H1 (cell line): ENCODE measurements at regions not wholly inside any gene's neighbourhood (a gene's known extent, or its start where the extent isn't known, plus 50 kb on each side); places are given as distances from the start of the nearest gene placed in this dataset.

Experiments
- CTCF ChIA-PET: fragments of 300-600 bp; sonication (Branson Sonifier 250); formaldehyde crosslinking; loops from one replicate; lab custom pipeline; 2021; ENCODE audit not compliant: partially characterized antibody; lab: Charles Lee
- POLR2A ChIA-PET: fragments of 300-600 bp; sonication (Branson Sonifier 250); formaldehyde crosslinking; loops from one replicate; lab custom pipeline; 2021; ENCODE audit warnings: inconsistent platforms; ENCODE audit not compliant: partially characterized antibody; lab: Charles Lee
- DNase-seq, 2 experiments: peaks; one replicate each; pipeline versions ENCODE4 v3.0.0 to v3.0.0-alpha.2; 2010 to 2022; ENCODE audit warnings: low spot score in 2 of 2, low read depth in 1 of 2, mixed read lengths in 1 of 2
- FAIRE-seq: peaks from 2 replicates; lab custom pipeline; 2011; peaks lifted over from hg19 to GRCh38; lab: Jason Lieb, UNC
- H2AFZ ChIP-seq: 2 replicates; pipeline ENCODE4 v1.8.1; 2012; ENCODE audit warnings: low read length, inconsistent platforms
- H2AK5ac ChIP-seq: 2 replicates; pipeline ENCODE4 v1.6.1; 2013; ENCODE audit warnings: low read depth, low read length
- H2BK120ac ChIP-seq: replicated peaks from 2 replicates; pipeline ENCODE3; 2013; ENCODE audit warnings: low read depth, low read length, inconsistent platforms
- H2BK12ac ChIP-seq: 2 replicates; pipeline ENCODE4 v1.6.1; 2013; ENCODE audit warnings: low read depth, low read length
- H2BK15ac ChIP-seq: 2 replicates; pipeline ENCODE4 v1.6.1; 2013; ENCODE audit warnings: low read length
- H2BK20ac ChIP-seq: 2 replicates; pipeline ENCODE4 v1.6.1; 2013; ENCODE audit warnings: low read length
- H2BK5ac ChIP-seq: 2 replicates; pipeline ENCODE4 v1.6.1; 2013; ENCODE audit warnings: low read depth, low read length
- H3K14ac ChIP-seq: 2 replicates; pipeline ENCODE4 v1.6.1; 2013; ENCODE audit warnings: inconsistent platforms; ENCODE audit not compliant: insufficient read length
- H3K18ac ChIP-seq: 2 replicates; pipeline ENCODE4 v1.6.1; 2013; ENCODE audit warnings: low read length; ENCODE audit errors: extremely low read depth
- H3K23ac ChIP-seq: 2 replicates; pipeline ENCODE4 v1.6.1; 2013; ENCODE audit warnings: inconsistent platforms; ENCODE audit not compliant: insufficient read length
- H3K23me2 ChIP-seq: 2 replicates; pipeline ENCODE4 v1.6.1; 2013; ENCODE audit warnings: low read depth, low read length
- H3K27ac ChIP-seq: 2 replicates; pipeline ENCODE4 v1.6.1; 2011; ENCODE audit warnings: low read depth, low read length, inconsistent platforms
- H3K27me3 ChIP-seq, 4 experiments: replicated peaks in 1 of 4; 1 replicate in 1 of 4; 2 replicates in 3 of 4; pipeline versions ENCODE4 v1.6.1 to v1.8.1; 2011 to 2013; ENCODE audit warnings: low read length in 3 of 4, mild to moderate bottlenecking in 3 of 4, inconsistent platforms in 2 of 4, mixed read lengths in 2 of 4, moderate library complexity in 1 of 4; ENCODE audit not compliant: control insufficient read depth in 3 of 4, insufficient read depth in 3 of 4; ENCODE audit errors: extremely low read depth in 1 of 4
- H3K36me3 ChIP-seq, 4 experiments: 2 replicates each; pipeline versions ENCODE4 v1.6.1 to v1.8.1; 2011 to 2013; ENCODE audit warnings: mild to moderate bottlenecking in 4 of 4, low read length in 3 of 4, moderate library complexity in 2 of 4, control low read depth in 1 of 4, inconsistent platforms in 1 of 4; ENCODE audit not compliant: insufficient read depth in 4 of 4, control insufficient read depth in 2 of 4
- H3K4ac ChIP-seq: replicated peaks from 2 replicates; pipeline ENCODE3; 2013; ENCODE audit warnings: low read length, low read depth, mixed read lengths, inconsistent platforms; ENCODE audit not compliant: insufficient read length
- H3K4me1 ChIP-seq, 4 experiments: replicated peaks in 1 of 4; 1 replicate in 1 of 4; 2 replicates in 3 of 4; pipeline versions ENCODE4 v1.6.1 to v1.8.1; 2011 to 2013; ENCODE audit warnings: low read length in 3 of 4, inconsistent platforms in 2 of 4, mixed read lengths in 1 of 4; ENCODE audit not compliant: insufficient read depth in 4 of 4, control insufficient read depth in 3 of 4
- H3K4me2 ChIP-seq, 2 experiments: 2 replicates each; pipeline versions ENCODE4 v1.6.1 to v1.8.1; 2011 to 2013; ENCODE audit warnings: low read depth in 2 of 2, low read length in 2 of 2, control low read depth in 1 of 2, inconsistent platforms in 1 of 2, mild to moderate bottlenecking in 1 of 2; ENCODE audit not compliant: insufficient read depth in 1 of 2
- H3K4me3 ChIP-seq, 4 experiments: fragments of 200-600, 300-600 bp in 1 of 4; sonication (generic), shearing (Covaris generic), sonication (Bioruptor Twin) in 1 of 4; 2 replicates each; pipeline versions ENCODE4 v1.5.1 to v1.8.1; 2011 to 2016; ENCODE audit warnings: low read length in 4 of 4, low read depth in 3 of 4, control low read depth in 2 of 4, inconsistent platforms in 2 of 4, mild to moderate bottlenecking in 2 of 4, mixed read lengths in 1 of 4, moderate library complexity in 1 of 4; ENCODE audit not compliant: insufficient read depth in 2 of 4; ENCODE audit errors: extremely low read depth in 1 of 4
- H3K56ac ChIP-seq: replicated peaks from 2 replicates; pipeline ENCODE3; 2013; ENCODE audit warnings: low read depth, mild to moderate bottlenecking, mixed read lengths, low read length, inconsistent platforms; ENCODE audit not compliant: insufficient read length
- H3K79me1 ChIP-seq: 2 replicates; pipeline ENCODE4 v1.6.1; 2013; ENCODE audit warnings: low read depth, low read length, control low read depth
- H3K79me2 ChIP-seq, 2 experiments: 2 replicates each; pipeline versions ENCODE4 v1.6.1 to v1.8.1; 2012 to 2013; ENCODE audit warnings: low read length in 2 of 2, mild to moderate bottlenecking in 2 of 2, inconsistent platforms in 1 of 2; ENCODE audit not compliant: insufficient read depth in 2 of 2, control insufficient read depth in 1 of 2
- H3K9ac ChIP-seq, 4 experiments: replicated peaks in 1 of 4; 1 replicate in 1 of 4; 2 replicates in 3 of 4; pipeline versions ENCODE4 v1.6.1 to v1.8.1; 2011 to 2013; ENCODE audit warnings: low read depth in 3 of 4, low read length in 3 of 4, control low read depth in 2 of 4, mild to moderate bottlenecking in 2 of 4, moderate library complexity in 2 of 4, inconsistent platforms in 1 of 4; ENCODE audit errors: extremely low read depth in 1 of 4
- H3K9me3 ChIP-seq, 2 experiments: 2 replicates each; pipeline versions ENCODE4 v1.6.1 to v1.8.1; 2012 to 2013; ENCODE audit warnings: mild to moderate bottlenecking in 2 of 2, moderate library complexity in 2 of 2, control low read depth in 1 of 2, inconsistent platforms in 1 of 2, low read depth in 1 of 2, low read length in 1 of 2, mixed read lengths in 1 of 2; ENCODE audit not compliant: insufficient read depth in 2 of 2
- H4K20me1 ChIP-seq, 2 experiments: replicated peaks in 1 of 2; 2 replicates each; pipeline versions ENCODE3 to v1.8.1; 2011 to 2013; ENCODE audit warnings: inconsistent platforms in 2 of 2, low read length in 2 of 2, mild to moderate bottlenecking in 1 of 2; ENCODE audit not compliant: insufficient read depth in 2 of 2, control insufficient read depth in 1 of 2
- H4K5ac ChIP-seq: 2 replicates; pipeline ENCODE4 v1.6.1; 2013; ENCODE audit warnings: low read length, low read depth, mixed read lengths, inconsistent platforms; ENCODE audit not compliant: insufficient read length
- H4K8ac ChIP-seq: 2 replicates; pipeline ENCODE4 v1.8.0; 2013; ENCODE audit warnings: mild to moderate bottlenecking, moderate library complexity, low read length, inconsistent platforms; ENCODE audit not compliant: insufficient read depth; ENCODE audit errors: extremely low read depth
- H4K91ac ChIP-seq: replicated peaks from 2 replicates; pipeline ENCODE3; 2013; ENCODE audit warnings: low read length, mixed read lengths, inconsistent platforms; ENCODE audit not compliant: insufficient read length
- BRCA1 ChIP-seq: IDR thresholded peaks from 2 replicates; pipeline ENCODE4 v1.6.1; 2012; ENCODE audit warnings: low read depth, low read length, improper control_type of control experiment
- CEBPB ChIP-seq: IDR thresholded peaks from 2 replicates; pipeline ENCODE4 v1.6.1; 2012; ENCODE audit warnings: low read depth, low read length
- CHD1 ChIP-seq: IDR thresholded peaks from 2 replicates; pipeline ENCODE4 v1.6.1; 2012; ENCODE audit warnings: low read depth, low read length, improper control_type of control experiment
- CREB1 ChIP-seq: IDR thresholded peaks from 2 replicates; pipeline ENCODE4 v1.6.1; 2012; ENCODE audit warnings: inconsistent platforms
- GABPA ChIP-seq: IDR thresholded peaks from 2 replicates; pipeline ENCODE4 v1.6.1; 2011; ENCODE audit warnings: mild to moderate bottlenecking, low read length, moderate library complexity, borderline replicate concordance; ENCODE audit not compliant: insufficient read depth
- GTF2F1 ChIP-seq: IDR thresholded peaks from 2 replicates; pipeline ENCODE4 v1.6.1; 2012; ENCODE audit warnings: low read depth, low read length, improper control_type of control experiment, borderline replicate concordance
- MAX ChIP-seq: IDR thresholded peaks from 2 replicates; pipeline ENCODE4 v1.6.1; 2012; ENCODE audit warnings: inconsistent platforms
- NANOG ChIP-seq: IDR thresholded peaks from 2 replicates; pipeline ENCODE4 v1.6.1; 2011; ENCODE audit warnings: low read length, low read depth, mild to moderate bottlenecking, inconsistent platforms; ENCODE audit not compliant: insufficient read depth, poor library complexity, severe bottlenecking
- RFX5 ChIP-seq: IDR thresholded peaks from 2 replicates; pipeline ENCODE4 v1.6.1; 2011; ENCODE audit warnings: low read depth, low read length, improper control_type of control experiment, borderline replicate concordance
- RNF2 ChIP-seq: fragments of 200-900, 300-1000 bp; sonication (generic); IDR thresholded peaks from 2 replicates; pipeline ENCODE4 v1.7.1; 2016; ENCODE audit warnings: borderline replicate concordance, low read depth, mild to moderate bottlenecking, antibody characterized with exemption, low read length; ENCODE audit not compliant: poor library complexity, severe bottlenecking; ENCODE audit errors: missing control alignments
- SIX5 ChIP-seq: IDR thresholded peaks from 2 replicates; pipeline ENCODE4 v1.6.1; 2011; ENCODE audit warnings: mild to moderate bottlenecking, low read depth, low read length
- SP4 ChIP-seq: IDR thresholded peaks from 2 replicates; pipeline ENCODE4 v1.6.1; 2012; ENCODE audit warnings: low read length, inconsistent platforms
- TAF1 ChIP-seq: IDR thresholded peaks from 2 replicates; pipeline ENCODE4 v1.6.1; 2011; ENCODE audit warnings: mild to moderate bottlenecking, low read depth, low read length
- TEAD4 ChIP-seq: IDR thresholded peaks from 2 replicates; pipeline ENCODE4 v1.6.1; 2012; ENCODE audit warnings: low read depth, low read length, inconsistent platforms, mixed read lengths
- WGBS, 2 experiments: shearing (Covaris generic) in 1 of 2; methylation state at CpG; one replicate each; pipeline versions ENCODE4 v1.1.6 to v1.1.7; 2013 to 2015; ENCODE audit warnings: low lambda C conversion rate in 2 of 2, mixed read lengths in 2 of 2, inconsistent platforms in 1 of 2, low coverage in 1 of 2, missing lambda C conversion rate in 1 of 2; ENCODE audit not compliant: insufficient replicate concordance in 2 of 2, insufficient coverage in 1 of 2, insufficient read length in 1 of 2; ENCODE audit errors: extremely low coverage in 1 of 2, missing lambda C conversion rate in 1 of 2; 5-methylcytosine and 5-hydroxymethylcytosine counted together
- TF ChIP-seq, protein P1 (sequence below): IDR thresholded peaks from 2 replicates; pipeline ENCODE4 v1.6.1; 2011; ENCODE audit warnings: low read length, improper control_type of control experiment

DNA sequence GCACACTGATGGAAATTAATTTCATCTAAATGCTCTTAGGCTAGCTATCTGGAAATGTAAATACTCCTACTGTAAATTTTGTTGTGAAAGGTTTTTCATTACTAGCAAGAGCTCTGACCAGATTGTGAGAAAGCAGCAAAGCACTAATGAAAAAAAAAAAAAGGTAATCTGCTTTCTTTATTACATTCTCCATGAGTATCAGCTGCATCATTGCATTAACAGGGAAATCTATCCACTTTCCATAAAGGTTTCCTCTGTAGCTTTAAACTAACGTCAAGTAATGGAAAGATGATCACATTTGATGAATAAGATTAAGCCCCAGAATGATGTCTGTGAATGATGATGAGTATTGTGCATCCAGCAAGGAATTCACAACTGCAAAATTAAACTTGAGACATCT lies 790.6 kb upstream of the TYRP1 start:
- ChIA-PET CTCF (interaction anchor here (0.6 kb wide), 1 partner anchor 1097 kb away, joined by 3 read pairs; no protein-coding TSS in a partner anchor), POLR2A (no interaction called here)
- Histone ChIP-seq H2BK15ac (no peak overlapping the region), H3K4ac (no peak overlapping the region), H4K5ac (no peak overlapping the region), H3K9ac (no peak overlapping the region), H3K9me3 (no peaks in the 10 kb centered on the region), H3K56ac (no peak overlapping the region), H3K27me3 (no peaks in the 10 kb centered on the region), H3K27ac (no peak overlapping the region), H3K36me3 (no peaks in the 10 kb centered on the region), H2BK20ac (no peak overlapping the region), H2AFZ (no peak overlapping the region), H2BK12ac (no peak overlapping the region), H3K4me2 (no peak overlapping the region), H4K8ac (no peak overlapping the region), H3K14ac (no peak overlapping the region), H2AK5ac (no peak overlapping the region), H3K4me3 (no peak overlapping the region), H3K79me2 (no peaks in the 10 kb centered on the region), H3K23me2 (peaks cover 1% of the 10 kb centered on the region; the same call in 1 of the 2 replicates), H2BK5ac (no peak overlapping the region), H2BK120ac (no peak overlapping the region), H3K23ac (no peak overlapping the region), H3K4me1 (no peaks in the 10 kb centered on the region), H3K18ac (no peak overlapping the region), H3K79me1 (no peaks in the 10 kb centered on the region), H4K91ac (no peak overlapping the region), H4K20me1 (no peaks in the 10 kb centered on the region)
- 87% methylated on average over 1 of the region's 1 CpG; no CpG with 5 or more reads in 1 of the 2 experiments for WGBS, 2 experiments
- FAIRE-seq, result no peak
- no peak for DNase-seq
- TF ChIP-seq CREB1, result no peak
- no peak for TF ChIP-seq SIX5
- no peak for TF ChIP-seq TAF1
- no peak for TF ChIP-seq SP4
- TF ChIP-seq GTF2F1, result no peak
- no peak for TF ChIP-seq MAX
- no peak for TF ChIP-seq RFX5
- no peak for TF ChIP-seq BRCA1
- no peak for TF ChIP-seq GABPA
- no peak for TF ChIP-seq TEAD4
- TF ChIP-seq, protein P1, sequence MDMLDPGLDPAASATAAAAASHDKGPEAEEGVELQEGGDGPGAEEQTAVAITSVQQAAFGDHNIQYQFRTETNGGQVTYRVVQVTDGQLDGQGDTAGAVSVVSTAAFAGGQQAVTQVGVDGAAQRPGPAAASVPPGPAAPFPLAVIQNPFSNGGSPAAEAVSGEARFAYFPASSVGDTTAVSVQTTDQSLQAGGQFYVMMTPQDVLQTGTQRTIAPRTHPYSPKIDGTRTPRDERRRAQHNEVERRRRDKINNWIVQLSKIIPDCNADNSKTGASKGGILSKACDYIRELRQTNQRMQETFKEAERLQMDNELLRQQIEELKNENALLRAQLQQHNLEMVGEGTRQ, result no peak
- no peak for TF ChIP-seq CHD1
- TF ChIP-seq RNF2, result no peak
- no peak for TF ChIP-seq NANOG
- TF ChIP-seq CEBPB, result no peak
